ENCODE measurements at regions not wholly inside any gene's neighbourhood (a gene's known extent, or its start where the extent isn't known, plus 50 kb on each side); places are given as distances from the start of the nearest gene placed in this dataset.

- no peak for TF ChIP-seq GATA2 (IDR thresholded peaks at IDR 0.05; ENCODE audit: low read depth, low read length)
- no peak for TF ChIP-seq GATA3 (IDR thresholded peaks at IDR 0.05; ENCODE audit: low read depth, low read length)
These were observed 194.2 kb upstream of the DDI1 start for GRCh38 chr11:103842191-103842590.

GRCh38 chr11:103842795-103843194, 193.6 kb upstream of the DDI1 start:
- TF ChIP-seq GATA2 (IDR thresholded peaks at IDR 0.05; ENCODE audit: low read depth, low read length) (no peak), GATA3 (IDR thresholded peaks at IDR 0.05; ENCODE audit: low read depth, low read length) (no peak)

- TF ChIP-seq GATA3 (IDR thresholded peaks at IDR 0.05; ENCODE audit: low read depth, low read length) (no peak), GATA2 (IDR thresholded peaks at IDR 0.05; ENCODE audit: low read depth, low read length) (no peak)
These were observed 191.9 kb upstream of the DDI1 start for GRCh38 chr11:103844327-103845215.

- TF ChIP-seq GATA3 (IDR thresholded peaks at IDR 0.05; ENCODE audit: low read depth, low read length): no peak
These were observed 191.1 kb upstream of the DDI1 start for GRCh38 chr11:103845331-103845730.

- TF ChIP-seq GATA2 (IDR thresholded peaks at IDR 0.05; ENCODE audit: low read depth, low read length) (no peak), GATA3 (IDR thresholded peaks at IDR 0.05; ENCODE audit: low read depth, low read length) (no peak)
These were observed 187.8 kb upstream of the DDI1 start for GRCh38 chr11:103848686-103849085.

GRCh38 chr11:103849366-103849765, 187.1 kb upstream of the DDI1 start:
- TF ChIP-seq GATA3 (IDR thresholded peaks at IDR 0.05; ENCODE audit: low read depth, low read length) (no peak), GATA2 (IDR thresholded peaks at IDR 0.05; ENCODE audit: low read depth, low read length) (no peak)

GRCh38 chr11:103850419-103851165, 185.8 kb upstream of the DDI1 start:
- TF ChIP-seq GATA3 (IDR thresholded peaks at IDR 0.05; ENCODE audit: low read depth, low read length) (no peak), GATA2 (IDR thresholded peaks at IDR 0.05; ENCODE audit: low read depth, low read length) (no peak)

GRCh38 chr11:103851166-103851651, 185.2 kb upstream of the DDI1 start:
- TF ChIP-seq GATA2 (IDR thresholded peaks at IDR 0.05; ENCODE audit: low read depth, low read length) (no peak), GATA3 (IDR thresholded peaks at IDR 0.05; ENCODE audit: low read depth, low read length) (no peak)
